ENCODE measurements at regions not wholly inside any gene's neighbourhood (a gene's known extent, or its start where the extent isn't known, plus 50 kb on each side); places are given as distances from the start of the nearest gene placed in this dataset.

DNA sequence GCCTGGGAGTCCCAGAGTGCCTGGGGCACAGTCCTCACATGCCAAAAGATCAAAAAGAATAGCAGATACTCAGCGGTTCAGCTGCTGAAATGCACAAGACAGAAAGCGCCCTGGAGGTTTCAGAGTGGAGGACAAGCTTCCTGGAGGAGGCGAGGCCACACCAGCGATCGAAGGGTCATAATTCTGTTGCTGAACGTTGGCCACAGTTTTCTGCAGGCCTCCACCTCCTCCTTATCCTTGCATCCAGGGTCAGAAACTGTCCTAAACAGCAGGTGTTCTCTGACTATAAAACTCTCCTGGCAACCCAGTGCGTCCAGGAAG lies 220.3 kb upstream of the LINGO1 start:
- ChIA-PET CTCF (no interaction called here), POLR2A (no interaction called here)
- Histone ChIP-seq H3K36me3 (ENCODE audit: control insufficient read depth in 2 of 2, insufficient read depth in 1 of 2, low read length in 2 of 2) (no peaks in the 10 kb centered on the region), H3K4me1 (ENCODE audit: control insufficient read depth, insufficient read depth, low read length) (no peaks in the 10 kb centered on the region), H3K27ac (ENCODE audit: extremely low read depth, low read depth, low read length) (no peak overlapping the region), H3K9me3 (ENCODE audit: control insufficient read depth, insufficient read depth, low read depth, low read length) (no peaks in the 10 kb centered on the region), H3K4me3 (ENCODE audit: low read depth, low read length) (no peak overlapping the region)
- TF ChIP-seq ZNF133 (tag by site-specific recombination; IDR thresholded peaks at IDR 0.05): no peak
- TF ChIP-seq ZNF202 (tag by site-specific recombination; IDR thresholded peaks at IDR 0.05; ENCODE audit: borderline replicate concordance): no peak
- TF ChIP-seq ZNF777 (tag by site-specific recombination; IDR thresholded peaks at IDR 0.05; ENCODE audit: borderline replicate concordance): no peak
- no peak for TF ChIP-seq ZNF555 (tag by site-specific recombination; conservative IDR thresholded peaks at IDR 0.05)
- TF ChIP-seq, protein P1, sequence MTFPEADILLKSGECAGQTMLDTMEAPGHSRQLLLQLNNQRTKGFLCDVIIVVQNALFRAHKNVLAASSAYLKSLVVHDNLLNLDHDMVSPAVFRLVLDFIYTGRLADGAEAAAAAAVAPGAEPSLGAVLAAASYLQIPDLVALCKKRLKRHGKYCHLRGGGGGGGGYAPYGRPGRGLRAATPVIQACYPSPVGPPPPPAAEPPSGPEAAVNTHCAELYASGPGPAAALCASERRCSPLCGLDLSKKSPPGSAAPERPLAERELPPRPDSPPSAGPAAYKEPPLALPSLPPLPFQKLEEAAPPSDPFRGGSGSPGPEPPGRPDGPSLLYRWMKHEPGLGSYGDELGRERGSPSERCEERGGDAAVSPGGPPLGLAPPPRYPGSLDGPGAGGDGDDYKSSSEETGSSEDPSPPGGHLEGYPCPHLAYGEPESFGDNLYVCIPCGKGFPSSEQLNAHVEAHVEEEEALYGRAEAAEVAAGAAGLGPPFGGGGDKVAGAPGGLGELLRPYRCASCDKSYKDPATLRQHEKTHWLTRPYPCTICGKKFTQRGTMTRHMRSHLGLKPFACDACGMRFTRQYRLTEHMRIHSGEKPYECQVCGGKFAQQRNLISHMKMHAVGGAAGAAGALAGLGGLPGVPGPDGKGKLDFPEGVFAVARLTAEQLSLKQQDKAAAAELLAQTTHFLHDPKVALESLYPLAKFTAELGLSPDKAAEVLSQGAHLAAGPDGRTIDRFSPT (tag by site-specific recombination; IDR thresholded peaks at IDR 0.05): no peak
- TF ChIP-seq WT1 (tag by site-specific recombination; IDR thresholded peaks at IDR 0.05): no peak
- TF ChIP-seq ZNF580 (tag by site-specific recombination; IDR thresholded peaks at IDR 0.05): no peak
- no peak for TF ChIP-seq ZNF747 (tag by site-specific recombination; IDR thresholded peaks at IDR 0.05)
- TF ChIP-seq ZFHX2 (tag by site-specific recombination; conservative IDR thresholded peaks at IDR 0.05): no peak
- TF ChIP-seq, protein P2, sequence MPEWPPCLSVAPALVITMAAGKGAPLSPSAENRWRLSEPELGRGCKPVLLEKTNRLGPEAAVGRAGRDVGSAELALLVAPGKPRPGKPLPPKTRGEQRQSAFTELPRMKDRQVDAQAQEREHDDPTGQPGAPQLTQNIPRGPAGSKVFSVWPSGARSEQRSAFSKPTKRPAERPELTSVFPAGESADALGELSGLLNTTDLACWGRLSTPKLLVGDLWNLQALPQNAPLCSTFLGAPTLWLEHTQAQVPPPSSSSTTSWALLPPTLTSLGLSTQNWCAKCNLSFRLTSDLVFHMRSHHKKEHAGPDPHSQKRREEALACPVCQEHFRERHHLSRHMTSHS (tag by site-specific recombination; IDR thresholded peaks at IDR 0.05): no peak
- TF ChIP-seq ZNF391 (tag by site-specific recombination; IDR thresholded peaks at IDR 0.05; ENCODE audit: borderline replicate concordance, low read depth): no peak
- TF ChIP-seq, protein P3, sequence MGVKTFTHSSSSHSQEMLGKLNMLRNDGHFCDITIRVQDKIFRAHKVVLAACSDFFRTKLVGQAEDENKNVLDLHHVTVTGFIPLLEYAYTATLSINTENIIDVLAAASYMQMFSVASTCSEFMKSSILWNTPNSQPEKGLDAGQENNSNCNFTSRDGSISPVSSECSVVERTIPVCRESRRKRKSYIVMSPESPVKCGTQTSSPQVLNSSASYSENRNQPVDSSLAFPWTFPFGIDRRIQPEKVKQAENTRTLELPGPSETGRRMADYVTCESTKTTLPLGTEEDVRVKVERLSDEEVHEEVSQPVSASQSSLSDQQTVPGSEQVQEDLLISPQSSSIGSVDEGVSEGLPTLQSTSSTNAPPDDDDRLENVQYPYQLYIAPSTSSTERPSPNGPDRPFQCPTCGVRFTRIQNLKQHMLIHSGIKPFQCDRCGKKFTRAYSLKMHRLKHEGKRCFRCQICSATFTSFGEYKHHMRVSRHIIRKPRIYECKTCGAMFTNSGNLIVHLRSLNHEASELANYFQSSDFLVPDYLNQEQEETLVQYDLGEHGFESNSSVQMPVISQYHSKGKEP (tag by site-specific recombination; IDR thresholded peaks at IDR 0.05): no peak
- no peak for TF ChIP-seq ZNF157 (tag by site-specific recombination; IDR thresholded peaks at IDR 0.05)
- no peak for TF ChIP-seq ZNF792 (tag by site-specific recombination; IDR thresholded peaks at IDR 0.05)
- no peak for TF ChIP-seq ZNF394 (tag by site-specific recombination; IDR thresholded peaks at IDR 0.05; ENCODE audit: borderline replicate concordance)
- no peak for TF ChIP-seq PRDM4 (tag by site-specific recombination; IDR thresholded peaks at IDR 0.05)
- no peak for TF ChIP-seq ZNF501 (tag by site-specific recombination; IDR thresholded peaks at IDR 0.05)
- TF ChIP-seq ZNF664 (tag by site-specific recombination; IDR thresholded peaks at IDR 0.05): no peak
- TF ChIP-seq ZEB2 (tag by site-specific recombination; IDR thresholded peaks at IDR 0.05): no peak
- TF ChIP-seq ZNF19 (tag by site-specific recombination; IDR thresholded peaks at IDR 0.05; ENCODE audit: low read depth): no peak

Data from HEK293 (cell line).